ENCODE measurements at regions not wholly inside any gene's neighbourhood (a gene's known extent, or its start where the extent isn't known, plus 50 kb on each side); places are given as distances from the start of the nearest gene placed in this dataset.

GRCh38 chr7:53988376-53988775 is 553.8 kb upstream of the VSTM2A start:
- no peak for DNase-seq

GRCh38 chr7:53993224-53993623 is 549.0 kb upstream of the VSTM2A start:
- no peak for DNase-seq

GRCh38 chr7:53996876-53997275 is 545.3 kb upstream of the VSTM2A start:
- DNase-seq, result no peak

GRCh38 chr7:54014765-54015164 is 527.4 kb upstream of the VSTM2A start:
- DNase-seq, result no peak

GRCh38 chr7:54015251-54015650 is 526.9 kb upstream of the VSTM2A start:
- DNase-seq, result no peak

GRCh38 chr7:54037873-54038272 is 504.3 kb upstream of the VSTM2A start:
- DNase-seq, result no peak

GRCh38 chr7:54060643-54061042 is 481.5 kb upstream of the VSTM2A start:
- DNase-seq, result no peak

GRCh38 chr7:54066643-54067042 is 475.5 kb upstream of the VSTM2A start:
- DNase-seq, result no peak

- DNase-seq, result no peak
Observed at GRCh38 chr7:54069843-54070242, 472.3 kb upstream of the VSTM2A start.

- no peak for DNase-seq
Observed at GRCh38 chr7:54072710-54073109, 469.5 kb upstream of the VSTM2A start.

GRCh38 chr7:54076616-54077015 is 465.6 kb upstream of the VSTM2A start:
- DNase-seq, result no peak

GRCh38 chr7:54080525-54080924 is 461.6 kb upstream of the VSTM2A start:
- no peak for DNase-seq

GRCh38 chr7:54080971-54081370 is 461.2 kb upstream of the VSTM2A start:
- DNase-seq, result no peak

- no peak for DNase-seq
Observed at GRCh38 chr7:54084340-54084739, 457.8 kb upstream of the VSTM2A start.

GRCh38 chr7:54090652-54091213 is 451.4 kb upstream of the VSTM2A start:
- DNase-seq, result no peak

GRCh38 chr7:54091322-54091721 is 450.9 kb upstream of the VSTM2A start:
- no peak for DNase-seq

- DNase-seq, result no peak
Observed at GRCh38 chr7:54097886-54098285, 444.3 kb upstream of the VSTM2A start.

GRCh38 chr7:54109501-54109900 is 432.7 kb upstream of the VSTM2A start:
- no peak for DNase-seq

GRCh38 chr7:54111814-54112511 is 430.2 kb upstream of the VSTM2A start:
- no peak for DNase-seq

- DNase-seq, result no peak
Observed at GRCh38 chr7:54112567-54112966, 429.6 kb upstream of the VSTM2A start.

- DNase-seq, result no peak
Observed at GRCh38 chr7:54115028-54115763, 427.0 kb upstream of the VSTM2A start.

- no peak for DNase-seq
Observed at GRCh38 chr7:54116956-54117355, 425.2 kb upstream of the VSTM2A start.

GRCh38 chr7:54129035-54129434 is 413.1 kb upstream of the VSTM2A start:
- DNase-seq, result no peak

GRCh38 chr7:54141576-54141975 is 400.6 kb upstream of the VSTM2A start:
- DNase-seq, result no peak
